Keratinocyte (primary cell): ENCODE measurements at regions not wholly inside any gene's neighbourhood (a gene's known extent, or its start where the extent isn't known, plus 50 kb on each side); places are given as distances from the start of the nearest gene placed in this dataset.

Source experiments
- DNase-seq: peaks from one replicate; pipeline ENCODE4 v3.0.0-alpha.2; 2011; ENCODE audit warnings: low read depth, missing footprints, low spot score
- FAIRE-seq: peaks from 2 replicates; lab custom pipeline; 2011; peaks lifted over from hg19 to GRCh38; lab: Jason Lieb, UNC
- H2AFZ ChIP-seq: 2 replicates; pipeline ENCODE4 v1.6.0; 2012; ENCODE audit warnings: low read length, control low read depth, inconsistent platforms; ENCODE audit not compliant: control insufficient read depth
- H3K27ac ChIP-seq: 2 replicates; pipeline ENCODE4 v1.5.1; 2011; ENCODE audit warnings: low read length; ENCODE audit not compliant: control insufficient read depth, insufficient read depth
- H3K27me3 ChIP-seq: 3 replicates; pipeline ENCODE4 v1.6.0; 2011; ENCODE audit warnings: low read length; ENCODE audit not compliant: control insufficient read depth, insufficient read depth; ENCODE audit errors: extremely low read depth
- H3K36me3 ChIP-seq, 2 experiments: 2 replicates in 1 of 2; 3 replicates in 1 of 2; pipeline ENCODE4 v1.5.1; 2011; ENCODE audit warnings: low read length in 2 of 2, mild to moderate bottlenecking in 1 of 2; ENCODE audit not compliant: control insufficient read depth in 2 of 2, insufficient read depth in 2 of 2; ENCODE audit errors: extremely low read depth in 1 of 2
- H3K4me1 ChIP-seq: 3 replicates; pipeline ENCODE4 v1.5.1; 2011; ENCODE audit warnings: low read length; ENCODE audit not compliant: control insufficient read depth, insufficient read depth; ENCODE audit errors: extremely low read depth
- H3K4me2 ChIP-seq: 3 replicates; pipeline ENCODE4 v1.6.0; 2011; ENCODE audit warnings: low read depth, low read length; ENCODE audit not compliant: control insufficient read depth, insufficient read depth; ENCODE audit errors: extremely low read depth
- H3K4me3 ChIP-seq, 3 experiments: fragments of 200-600 bp in 1 of 3; sonication (generic) in 1 of 3; 2 replicates in 2 of 3; 3 replicates in 1 of 3; pipeline ENCODE4 v1.5.1; 2011 to 2016; ENCODE audit warnings: low read length in 3 of 3, mild to moderate bottlenecking in 3 of 3, control low read depth in 2 of 3, inconsistent platforms in 1 of 3, low read depth in 1 of 3, mixed read lengths in 1 of 3, mixed run types in 1 of 3, moderate library complexity in 1 of 3; ENCODE audit not compliant: control insufficient read depth in 2 of 3, insufficient read depth in 2 of 3; ENCODE audit errors: extremely low read depth in 1 of 3
- H3K79me2 ChIP-seq: 2 replicates; pipeline ENCODE4 v1.6.0; 2012; ENCODE audit warnings: low read length; ENCODE audit not compliant: control insufficient read depth, insufficient read depth
- H3K9ac ChIP-seq: 3 replicates; pipeline ENCODE4 v1.6.0; 2011; ENCODE audit warnings: low read length; ENCODE audit not compliant: control insufficient read depth, insufficient read depth; ENCODE audit errors: extremely low read depth
- H3K9me1 ChIP-seq: 3 replicates; pipeline ENCODE4 v1.6.0; 2011; ENCODE audit warnings: low read length; ENCODE audit not compliant: control insufficient read depth, insufficient read depth; ENCODE audit errors: extremely low read depth
- H3K9me3 ChIP-seq: 2 replicates; pipeline ENCODE4 v1.5.1; 2012; ENCODE audit warnings: low read depth, low read length; ENCODE audit not compliant: control insufficient read depth
- H4K20me1 ChIP-seq: 3 replicates; pipeline ENCODE4 v1.6.0; 2011; ENCODE audit warnings: low read length; ENCODE audit not compliant: control insufficient read depth, insufficient read depth; ENCODE audit errors: extremely low read depth
- EZH2 ChIP-seq: IDR thresholded peaks from one replicate; pipeline ENCODE4 v1.6.1; 2012; ENCODE audit warnings: inconsistent platforms, mild to moderate bottlenecking, low read length, moderate library complexity
- dilution Hi-C: fragments of 300-500 bp; cut with MboI; formaldehyde crosslinking; loops from one replicate; pipeline ENCODE4 v1.7.0; 2020; ENCODE audit warnings: low sequenced_read_pairs; ENCODE audit not compliant: extremely low pct_ligation_motif_present
- TF ChIP-seq, protein P1 (sequence below), 3 experiments: IDR thresholded peaks in 1 of 3; conservative IDR thresholded peaks in 1 of 3; optimal IDR thresholded peaks in 1 of 3; 2 replicates in 2 of 3; 3 replicates in 1 of 3; pipeline versions ENCODE3 to v1.5.1; 2011; ENCODE audit warnings: low read length in 3 of 3, mild to moderate bottlenecking in 3 of 3, moderate library complexity in 2 of 3, control low read depth in 1 of 3, inconsistent platforms in 1 of 3; ENCODE audit not compliant: insufficient read depth in 2 of 3; ENCODE audit errors: extremely low read depth in 1 of 3

DNA sequence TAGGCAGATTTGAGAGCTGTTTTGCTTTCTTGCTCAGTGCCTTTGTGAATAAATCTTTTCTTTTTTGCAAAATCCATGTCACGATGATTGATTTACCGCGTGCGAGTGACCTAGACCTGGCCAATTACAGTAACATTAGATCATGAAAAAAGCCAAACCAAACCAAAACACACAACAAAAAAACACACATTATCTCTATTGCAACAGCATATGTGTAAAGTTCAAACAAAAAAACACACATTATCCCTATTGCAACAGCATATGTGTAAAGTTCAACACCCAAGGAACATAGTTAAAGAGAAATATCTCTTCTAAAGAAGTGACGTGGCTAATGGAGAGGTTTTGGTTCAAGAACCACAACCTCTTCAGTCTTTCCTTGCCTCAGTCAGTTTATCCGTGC is 342.6 kb upstream of the NRG3 start:
- Histone ChIP-seq H3K79me2 (no peaks in the 10 kb centered on the region), H3K4me2 (no peak overlapping the region), H4K20me1 (no peaks in the 10 kb centered on the region), H3K27me3 (no peaks in the 10 kb centered on the region), H3K9me1 (no peaks in the 10 kb centered on the region), H2AFZ (no peak overlapping the region), H3K4me1 (no peaks in the 10 kb centered on the region), H3K4me3 (no peak overlapping the region), H3K9me3 (no peaks in the 10 kb centered on the region), H3K27ac (no peak overlapping the region), H3K9ac (no peak overlapping the region), H3K36me3 (no peaks in the 10 kb centered on the region)
- TF ChIP-seq, protein P1, sequence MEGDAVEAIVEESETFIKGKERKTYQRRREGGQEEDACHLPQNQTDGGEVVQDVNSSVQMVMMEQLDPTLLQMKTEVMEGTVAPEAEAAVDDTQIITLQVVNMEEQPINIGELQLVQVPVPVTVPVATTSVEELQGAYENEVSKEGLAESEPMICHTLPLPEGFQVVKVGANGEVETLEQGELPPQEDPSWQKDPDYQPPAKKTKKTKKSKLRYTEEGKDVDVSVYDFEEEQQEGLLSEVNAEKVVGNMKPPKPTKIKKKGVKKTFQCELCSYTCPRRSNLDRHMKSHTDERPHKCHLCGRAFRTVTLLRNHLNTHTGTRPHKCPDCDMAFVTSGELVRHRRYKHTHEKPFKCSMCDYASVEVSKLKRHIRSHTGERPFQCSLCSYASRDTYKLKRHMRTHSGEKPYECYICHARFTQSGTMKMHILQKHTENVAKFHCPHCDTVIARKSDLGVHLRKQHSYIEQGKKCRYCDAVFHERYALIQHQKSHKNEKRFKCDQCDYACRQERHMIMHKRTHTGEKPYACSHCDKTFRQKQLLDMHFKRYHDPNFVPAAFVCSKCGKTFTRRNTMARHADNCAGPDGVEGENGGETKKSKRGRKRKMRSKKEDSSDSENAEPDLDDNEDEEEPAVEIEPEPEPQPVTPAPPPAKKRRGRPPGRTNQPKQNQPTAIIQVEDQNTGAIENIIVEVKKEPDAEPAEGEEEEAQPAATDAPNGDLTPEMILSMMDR (optimal IDR thresholded peaks at IDR 0.05 in 1 of 3, IDR thresholded peaks at IDR 0.05 in 1 of 3, conservative IDR thresholded peaks at IDR 0.05 in 1 of 3; ENCODE audit: extremely low read depth in 1 of 3, insufficient read depth in 2 of 3, low read length in 3 of 3): no peak
- no peak for TF ChIP-seq EZH2
- no peak for FAIRE-seq
- DNase-seq: no peak
- dilution Hi-C loops: no loop called here

DNA sequence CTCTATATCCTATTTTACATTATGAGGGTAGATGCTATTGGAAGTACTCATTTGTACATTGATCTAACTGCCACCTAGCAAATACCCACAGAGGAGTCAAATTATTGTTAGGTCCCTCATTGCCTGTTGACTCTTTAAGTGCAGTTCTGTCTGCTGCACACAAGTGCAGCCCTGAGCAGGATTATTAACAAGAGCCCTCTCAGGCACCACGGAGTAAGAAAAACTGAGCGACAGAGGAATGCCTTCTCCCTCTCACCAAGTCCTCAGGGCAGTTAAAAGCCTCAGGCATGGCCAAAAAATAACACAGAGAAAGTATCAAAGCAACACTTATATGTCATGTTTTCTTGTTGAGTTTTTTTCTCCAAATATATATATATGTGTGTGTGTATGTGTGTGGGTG is 340.0 kb upstream of the NRG3 start:
- H3K4me3 ChIP-seq: no peak overlapping the region
- no peak overlapping the region for H3K27ac ChIP-seq
- no peaks in the 10 kb centered on the region for H3K27me3 ChIP-seq
- no peaks in the 10 kb centered on the region for H3K36me3 ChIP-seq
- H3K4me2 ChIP-seq: no peak overlapping the region
- H3K9me3 ChIP-seq: no peaks in the 10 kb centered on the region
- no peaks in the 10 kb centered on the region for H3K9me1 ChIP-seq
- no peak for DNase-seq
- dilution Hi-C loops: no loop called here
- H2AFZ ChIP-seq: no peak overlapping the region
- no peak for FAIRE-seq
- no peaks in the 10 kb centered on the region for H4K20me1 ChIP-seq
- H3K9ac ChIP-seq: no peak overlapping the region
- no peak for TF ChIP-seq EZH2
- TF ChIP-seq, protein P1 (optimal IDR thresholded peaks at IDR 0.05 in 1 of 3, IDR thresholded peaks at IDR 0.05 in 1 of 3, conservative IDR thresholded peaks at IDR 0.05 in 1 of 3; ENCODE audit: extremely low read depth in 1 of 3, insufficient read depth in 2 of 3, low read length in 3 of 3): no peak
- H3K4me1 ChIP-seq: no peaks in the 10 kb centered on the region
- no peaks in the 10 kb centered on the region for H3K79me2 ChIP-seq
